SK-N-SH (cell line): ENCODE measurements at regions not wholly inside any gene's neighbourhood (a gene's known extent, or its start where the extent isn't known, plus 50 kb on each side); places are given as distances from the start of the nearest gene placed in this dataset.

Source experiments
- EZH2phosphoT487 ChIP-seq: fragments of 200-600 bp; sonication (generic); IDR thresholded peaks from 2 replicates; pipeline ENCODE4 v1.6.1; 2017; ENCODE audit warnings: low read depth, mixed run types, mild to moderate bottlenecking, antibody characterized with exemption, moderate library complexity, borderline replicate concordance
- ZBTB33 ChIP-seq: IDR thresholded peaks from 2 replicates; pipeline ENCODE4 v1.4.0; 2012; ENCODE audit warnings: low read depth, borderline replicate concordance

GRCh38 chr4:72933029-72933428 lies 136.5 kb downstream of the COX18 start:
- TF ChIP-seq ZBTB33: no peak
- no peak for TF ChIP-seq EZH2phosphoT487
